Astrocyte of the spinal cord (primary cell): ENCODE measurements at regions not wholly inside any gene's neighbourhood (a gene's known extent, or its start where the extent isn't known, plus 50 kb on each side); places are given as distances from the start of the nearest gene placed in this dataset.
"Not testable (repeated sequence)": the region's sequence is repeated elsewhere in the genome, so short reads cannot be mapped to it uniquely, and the experiment has no call there.

ENCODE experiments used
- DNase-seq: peaks from one replicate; pipeline ENCODE4 v3.0.0; 2011; ENCODE audit warnings: low read depth, low spot score
- H3K4me3 ChIP-seq: 2 replicates; pipeline ENCODE4 v1.5.1; 2011; ENCODE audit warnings: low read depth, mild to moderate bottlenecking, low read length, moderate library complexity
- in situ Hi-C: cut with HindIII; loops from 2 replicates; pipeline ENCODE4 v1.10.0; 2017; ENCODE audit warnings: low sequenced_read_pairs
- TF ChIP-seq, protein P1 (sequence below): IDR thresholded peaks from 2 replicates; pipeline ENCODE4 v1.5.1; 2012; ENCODE audit warnings: low read depth, mild to moderate bottlenecking, low read length, inconsistent platforms

DNA sequence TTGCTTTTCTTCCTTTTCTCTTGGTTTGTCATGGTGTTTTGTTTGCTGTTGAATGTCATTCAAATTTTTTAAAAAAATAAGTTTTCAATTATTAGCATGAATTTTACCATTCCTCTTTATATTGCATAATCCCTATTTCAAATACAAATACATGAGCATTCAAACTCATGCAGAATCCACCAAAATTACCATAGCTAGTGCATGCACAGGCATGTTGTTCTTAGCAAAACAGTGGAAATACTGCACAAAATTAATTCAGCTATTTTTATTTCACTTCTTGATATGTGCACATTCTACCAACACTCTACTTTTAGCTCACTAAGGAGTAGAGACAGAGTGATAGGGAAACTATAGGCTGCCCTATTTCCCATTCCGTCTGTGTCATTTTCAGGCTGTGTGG, 670.1 kb upstream of the LRRN3 start:
- in situ Hi-C loops: no loop called here
- DNase-seq: no peak
- no peak overlapping the region for H3K4me3 ChIP-seq
- TF ChIP-seq, protein P1, sequence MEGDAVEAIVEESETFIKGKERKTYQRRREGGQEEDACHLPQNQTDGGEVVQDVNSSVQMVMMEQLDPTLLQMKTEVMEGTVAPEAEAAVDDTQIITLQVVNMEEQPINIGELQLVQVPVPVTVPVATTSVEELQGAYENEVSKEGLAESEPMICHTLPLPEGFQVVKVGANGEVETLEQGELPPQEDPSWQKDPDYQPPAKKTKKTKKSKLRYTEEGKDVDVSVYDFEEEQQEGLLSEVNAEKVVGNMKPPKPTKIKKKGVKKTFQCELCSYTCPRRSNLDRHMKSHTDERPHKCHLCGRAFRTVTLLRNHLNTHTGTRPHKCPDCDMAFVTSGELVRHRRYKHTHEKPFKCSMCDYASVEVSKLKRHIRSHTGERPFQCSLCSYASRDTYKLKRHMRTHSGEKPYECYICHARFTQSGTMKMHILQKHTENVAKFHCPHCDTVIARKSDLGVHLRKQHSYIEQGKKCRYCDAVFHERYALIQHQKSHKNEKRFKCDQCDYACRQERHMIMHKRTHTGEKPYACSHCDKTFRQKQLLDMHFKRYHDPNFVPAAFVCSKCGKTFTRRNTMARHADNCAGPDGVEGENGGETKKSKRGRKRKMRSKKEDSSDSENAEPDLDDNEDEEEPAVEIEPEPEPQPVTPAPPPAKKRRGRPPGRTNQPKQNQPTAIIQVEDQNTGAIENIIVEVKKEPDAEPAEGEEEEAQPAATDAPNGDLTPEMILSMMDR: no peak

DNA sequence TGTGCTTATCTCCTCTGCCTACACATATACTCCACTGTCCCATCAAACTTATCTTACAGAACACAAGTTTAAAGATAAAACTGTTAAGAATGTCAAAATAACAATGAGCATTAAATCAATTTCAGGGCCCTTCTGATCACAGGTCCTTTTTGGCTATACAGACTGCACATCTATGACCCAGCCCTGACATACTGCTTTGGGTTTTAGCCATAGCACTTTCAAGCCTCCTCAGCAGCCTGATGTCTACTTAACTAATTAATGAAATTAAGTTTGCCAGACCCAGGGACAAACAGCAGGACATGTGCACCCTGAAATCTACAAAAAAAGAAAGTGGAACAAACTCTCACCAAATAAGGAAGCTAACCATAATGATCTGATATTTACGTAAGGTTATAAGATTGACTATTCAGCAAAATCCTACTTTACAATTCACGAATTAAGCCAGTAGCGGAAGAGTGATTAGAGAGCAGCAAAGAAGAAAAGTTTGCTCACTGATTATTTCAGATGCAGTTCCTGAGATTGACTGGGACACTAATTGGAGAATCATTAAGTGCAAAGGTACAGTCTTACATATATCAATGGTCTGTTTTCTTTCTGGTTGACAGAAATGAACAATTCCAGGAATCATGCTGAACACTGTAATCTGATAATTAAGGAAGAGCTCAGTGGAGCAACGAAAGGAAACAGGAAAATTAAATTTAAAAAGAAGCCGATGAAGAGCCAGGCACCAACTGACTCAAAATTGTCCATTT, 669.3 kb upstream of the LRRN3 start:
- in situ Hi-C loops: no loop called here
- DNase-seq: no peak
- TF ChIP-seq, protein P1: no peak
- no peak overlapping the region for H3K4me3 ChIP-seq

DNA sequence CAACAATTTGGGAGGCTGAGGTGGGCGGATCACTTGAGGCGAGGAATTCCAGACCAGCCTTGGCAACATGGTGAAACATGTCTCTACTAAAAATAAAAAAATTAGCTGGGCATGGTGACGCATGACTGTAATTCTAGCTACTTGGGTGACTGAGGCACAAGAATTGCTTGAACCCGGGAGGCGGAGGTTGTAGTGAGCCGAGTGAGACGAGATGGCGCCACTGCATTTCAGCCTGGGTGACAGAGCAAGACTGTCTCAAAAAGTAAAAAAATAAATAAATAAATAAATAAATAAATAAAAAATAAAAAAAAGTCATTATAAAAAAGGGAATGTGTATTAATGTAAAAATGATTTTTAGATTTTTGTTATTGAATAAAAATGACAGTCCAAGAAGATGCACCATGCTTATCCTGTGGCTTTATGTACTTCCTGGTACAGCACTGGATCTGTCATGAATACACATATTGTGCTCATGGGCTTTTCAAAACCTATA, 658.8 kb upstream of the LRRN3 start:
- no peak overlapping the region for H3K4me3 ChIP-seq
- DNase-seq: no peak
- in situ Hi-C loops: no loop called here
- TF ChIP-seq, protein P1: no peak

DNA sequence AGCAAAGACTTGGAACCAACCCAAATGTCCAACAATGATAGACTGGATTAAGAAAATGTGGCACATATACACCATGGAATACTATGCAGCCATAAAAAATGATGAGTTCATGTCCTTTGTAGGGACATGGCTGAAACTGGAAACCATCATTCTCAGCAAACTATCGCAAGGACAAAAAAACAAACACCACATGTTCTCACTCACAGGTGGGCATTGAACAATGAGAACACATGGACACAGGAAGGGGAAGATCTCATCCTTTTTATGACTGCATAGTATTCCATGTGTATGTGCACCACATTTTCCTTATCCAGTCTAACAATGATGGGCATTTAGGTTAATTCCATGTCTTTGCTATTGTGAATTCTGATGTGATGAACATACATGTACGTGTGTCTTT, 652.0 kb upstream of the LRRN3 start:
- H3K4me3 ChIP-seq, in situ Hi-C loops, DNase-seq: not testable (repeated sequence)

DNA sequence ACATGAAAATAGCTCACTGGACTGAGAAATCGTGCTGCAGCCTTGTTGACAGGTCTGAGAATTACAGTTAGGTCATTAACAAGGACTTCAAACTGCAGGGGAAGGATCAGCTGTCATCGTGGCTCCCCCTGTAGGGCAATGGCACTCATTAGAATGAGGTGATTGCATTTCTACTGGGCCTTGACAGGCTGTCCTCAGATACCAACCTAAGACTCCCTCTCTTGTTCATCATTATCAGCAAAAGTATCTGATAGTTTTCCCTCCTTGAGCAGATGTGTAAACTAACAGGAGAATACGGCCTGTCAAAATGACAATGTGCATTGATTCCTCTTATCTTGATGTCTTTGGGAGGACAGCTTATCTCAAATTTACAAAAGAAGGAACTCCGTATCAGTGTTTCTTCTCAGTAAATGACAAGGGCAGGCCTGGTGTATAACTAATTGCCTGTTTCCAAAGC, 648.5 kb upstream of the LRRN3 start:
- TF ChIP-seq, protein P1: peak; percentile 60
- in situ Hi-C loops: no loop called here
- DNase-seq: peak; percentile 20
- no peak overlapping the region for H3K4me3 ChIP-seq

DNA sequence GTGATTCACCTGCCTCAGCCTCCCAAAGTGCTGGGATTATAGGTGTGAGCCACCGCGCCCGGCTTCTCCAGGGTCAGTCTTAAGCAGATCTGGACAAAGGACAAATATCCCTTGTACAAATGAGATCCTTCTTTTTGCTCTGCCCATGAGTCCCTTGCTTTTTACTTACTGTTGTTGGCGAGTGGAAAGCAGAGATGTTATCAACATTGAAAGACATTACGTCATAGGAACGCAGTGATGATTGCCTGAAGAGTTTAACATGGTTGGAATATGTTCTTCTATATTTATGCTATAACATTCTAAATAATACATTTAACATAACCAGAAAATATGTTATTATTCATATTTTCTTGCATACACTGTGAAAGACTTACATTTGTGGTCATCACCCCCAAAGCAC, 644.3 kb upstream of the LRRN3 start:
- no peak overlapping the region for H3K4me3 ChIP-seq
- TF ChIP-seq, protein P1: no peak
- no peak for DNase-seq
- in situ Hi-C loops: no loop called here

DNA sequence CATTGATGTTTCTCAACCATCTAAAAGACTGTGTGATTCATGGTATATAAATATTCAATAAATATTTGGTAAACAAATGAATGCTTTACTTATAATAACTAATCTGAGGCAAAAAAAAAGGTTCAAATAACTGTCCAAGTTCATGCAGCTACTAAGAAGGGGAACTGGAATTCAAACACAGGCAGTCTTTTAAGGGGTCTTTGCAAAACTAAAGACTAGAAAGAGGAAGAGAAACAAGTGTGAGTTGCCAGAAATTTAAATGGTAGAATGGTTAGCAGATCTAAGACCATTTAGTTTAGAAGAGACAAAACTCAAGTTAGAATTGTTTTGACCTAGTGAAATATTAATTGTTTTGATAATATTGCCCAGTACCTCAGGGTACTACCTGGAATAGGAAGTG, 642.0 kb upstream of the LRRN3 start:
- in situ Hi-C loops: no loop called here
- TF ChIP-seq, protein P1: no peak
- no peak for DNase-seq
- no peak overlapping the region for H3K4me3 ChIP-seq
